ENCODE measurements at regions not wholly inside any gene's neighbourhood (a gene's known extent, or its start where the extent isn't known, plus 50 kb on each side); places are given as distances from the start of the nearest gene placed in this dataset.
A peak's percentile ranks its signal among the peaks of the same experiment; 100 is the strongest.

DNA sequence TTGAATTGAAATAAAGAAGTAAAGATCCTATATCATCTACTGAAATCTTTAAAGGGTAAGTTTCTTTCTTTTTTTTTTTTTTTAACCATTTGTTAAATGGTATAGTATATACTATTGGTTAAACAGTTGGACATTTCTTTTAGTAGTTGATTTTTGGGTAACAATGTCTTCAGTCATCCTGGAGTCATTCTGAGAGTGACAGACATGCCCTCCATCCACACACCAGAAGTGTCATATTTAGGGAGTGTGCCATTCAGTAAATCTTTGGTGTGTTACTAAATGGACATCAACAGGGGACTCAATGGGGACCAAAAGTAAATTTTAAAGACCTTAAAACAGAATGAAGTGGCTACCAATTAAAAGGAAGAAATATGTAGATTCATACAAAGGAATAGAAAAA lies 50.8 kb upstream of the SLC39A10 start:
- no peak for DNase-seq (ENCODE audit: low read depth in 2 of 2)

DNA sequence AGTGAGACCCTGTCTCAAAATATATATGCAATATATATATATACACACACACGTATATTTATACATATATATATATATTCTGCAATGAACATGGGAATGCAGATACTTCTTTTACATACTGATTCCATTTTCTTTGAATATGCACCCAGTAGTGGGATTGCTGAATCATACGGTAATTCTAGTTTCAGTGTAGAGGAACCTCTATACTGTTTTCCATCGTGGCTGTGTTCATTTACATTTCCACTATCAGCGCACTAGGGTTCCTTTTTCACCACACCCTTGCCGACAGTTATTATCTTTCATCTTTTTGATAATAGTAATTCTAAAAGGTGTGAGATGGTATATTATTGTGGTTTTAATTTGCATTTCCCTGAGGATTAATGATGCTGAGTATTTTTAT lies 52.3 kb upstream of the SLC39A10 start:
- DNase-seq (ENCODE audit: low read depth in 2 of 2), result no peak

GRCh38 chr2:195603998-195604397 lies 53.0 kb upstream of the SLC39A10 start:
- no peak for DNase-seq (ENCODE audit: low read depth in 2 of 2)

DNA sequence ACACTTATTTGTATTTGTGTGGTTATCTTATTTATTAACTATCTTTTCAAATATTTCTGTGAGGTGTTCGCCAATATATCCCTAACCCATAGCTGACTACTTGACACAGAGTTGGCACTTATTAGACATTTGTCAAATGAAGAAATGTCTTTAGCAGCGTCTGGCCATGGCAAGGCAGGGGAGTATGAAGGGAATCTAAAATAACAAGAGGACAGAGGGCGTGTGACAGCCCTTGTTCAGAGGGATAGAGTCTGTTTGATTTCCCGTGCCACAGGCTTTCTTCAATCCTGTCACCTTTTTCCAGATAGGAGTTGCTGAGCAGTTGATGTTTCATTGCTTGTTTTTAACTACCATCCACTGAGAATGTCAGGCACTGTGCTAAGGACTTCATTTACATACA lies 53.6 kb upstream of the SLC39A10 start:
- no peak for DNase-seq (ENCODE audit: low read depth in 2 of 2)

DNA sequence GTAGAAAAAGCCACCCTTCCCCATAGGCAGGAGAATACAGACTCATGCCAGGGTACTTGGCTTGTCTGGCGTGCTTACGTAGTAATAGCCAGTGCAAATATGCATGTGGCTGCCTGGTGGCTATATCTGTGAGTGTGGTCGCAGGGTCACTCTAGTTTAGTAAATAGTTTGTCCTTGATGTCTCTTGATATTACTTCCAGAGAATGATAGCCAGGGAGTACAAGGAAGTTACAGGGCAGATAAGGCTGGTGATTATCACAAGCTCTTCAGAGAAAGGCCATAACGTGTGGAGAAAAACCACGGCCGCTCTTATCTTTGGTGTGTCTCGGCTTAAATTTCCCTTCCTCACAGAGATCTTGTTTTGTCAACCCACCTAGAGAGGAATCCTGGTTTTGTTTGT lies 54.3 kb upstream of the SLC39A10 start:
- no peak for DNase-seq (ENCODE audit: low read depth in 2 of 2)

DNA sequence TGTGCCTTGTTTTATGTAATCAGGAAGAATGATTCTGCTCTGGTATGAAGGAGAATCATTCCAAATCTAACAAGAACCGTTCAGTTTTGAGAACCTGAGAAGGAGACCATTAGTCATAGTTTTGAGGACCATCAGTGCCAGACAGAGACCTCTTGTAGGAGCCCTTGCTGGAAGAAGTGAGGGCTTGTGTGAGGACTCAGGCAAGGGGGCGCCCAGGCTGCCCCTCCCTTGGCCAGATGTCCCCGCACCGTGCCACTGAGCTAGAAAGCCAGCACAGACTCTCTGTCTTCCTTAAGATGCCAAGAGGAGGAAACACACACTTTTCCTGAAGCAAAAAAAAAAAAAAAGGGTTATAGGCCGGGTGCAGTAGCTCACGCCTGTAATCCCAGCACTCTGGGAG lies 55.7 kb upstream of the SLC39A10 start:
- DNase-seq (ENCODE audit: low read depth in 2 of 2), result no peak

GRCh38 chr2:195600778-195601177 lies 56.2 kb upstream of the SLC39A10 start:
- no peak for DNase-seq (ENCODE audit: low read depth in 2 of 2)

GRCh38 chr2:195596840-195597239 lies 60.2 kb upstream of the SLC39A10 start:
- no peak for DNase-seq (ENCODE audit: low read depth in 2 of 2)

DNA sequence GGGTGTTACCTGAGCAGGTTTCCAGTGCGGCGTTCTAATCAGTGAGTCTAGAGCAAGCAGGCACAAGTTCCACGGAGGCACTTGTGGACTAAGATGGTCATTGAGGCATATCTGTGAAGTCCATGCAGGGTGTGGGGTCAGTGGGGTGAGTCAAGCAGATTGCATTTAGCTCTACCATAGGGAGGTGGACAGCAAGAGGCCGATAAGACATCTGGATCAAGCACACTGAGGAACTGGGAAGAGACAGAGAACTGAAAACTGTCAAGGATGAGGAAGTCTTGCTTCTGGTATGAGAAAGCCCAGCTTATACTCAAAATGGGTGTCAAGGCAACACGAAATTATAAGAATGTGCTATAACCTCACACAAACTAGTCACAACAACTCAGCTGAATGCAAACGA lies 61.2 kb upstream of the SLC39A10 start:
- no peak for DNase-seq (ENCODE audit: low read depth in 2 of 2)

DNA sequence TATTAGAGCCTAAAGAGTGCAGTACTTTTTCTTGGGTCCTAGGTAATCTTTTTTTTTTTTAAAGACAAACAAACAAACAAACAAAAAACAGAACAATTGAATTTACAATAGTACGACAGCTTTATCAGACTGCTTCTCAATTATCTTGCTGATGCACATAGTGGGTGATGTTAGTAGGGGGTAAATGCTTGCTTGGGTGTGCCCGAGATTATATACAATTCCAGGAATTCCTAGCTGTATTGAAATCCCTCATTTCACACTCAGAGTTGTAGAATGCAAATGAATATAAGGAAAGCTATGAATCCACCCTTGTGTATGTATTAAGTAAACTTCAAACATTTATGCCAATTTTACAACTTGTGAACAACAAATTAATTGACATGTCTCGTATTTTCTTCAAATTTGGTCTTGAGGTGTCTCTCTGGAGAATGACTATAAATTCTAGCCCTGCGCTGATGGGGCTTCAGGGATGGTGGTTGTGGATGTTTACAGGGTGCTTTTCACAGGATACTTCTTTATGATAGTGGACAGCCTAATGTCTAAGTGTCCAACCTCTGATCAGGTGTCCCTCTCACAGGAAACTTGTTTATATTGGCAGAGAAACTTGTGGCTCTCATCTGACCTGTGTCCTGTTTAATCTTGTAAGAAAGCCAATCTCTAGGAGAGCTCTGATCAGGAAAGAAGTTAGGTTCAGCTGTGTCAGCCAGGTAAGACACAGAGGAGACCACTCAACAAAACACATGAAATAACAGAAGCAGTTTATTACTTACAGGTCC lies 61.9 kb upstream of the SLC39A10 start:
- no peak for DNase-seq (ENCODE audit: low read depth in 2 of 2)

DNA sequence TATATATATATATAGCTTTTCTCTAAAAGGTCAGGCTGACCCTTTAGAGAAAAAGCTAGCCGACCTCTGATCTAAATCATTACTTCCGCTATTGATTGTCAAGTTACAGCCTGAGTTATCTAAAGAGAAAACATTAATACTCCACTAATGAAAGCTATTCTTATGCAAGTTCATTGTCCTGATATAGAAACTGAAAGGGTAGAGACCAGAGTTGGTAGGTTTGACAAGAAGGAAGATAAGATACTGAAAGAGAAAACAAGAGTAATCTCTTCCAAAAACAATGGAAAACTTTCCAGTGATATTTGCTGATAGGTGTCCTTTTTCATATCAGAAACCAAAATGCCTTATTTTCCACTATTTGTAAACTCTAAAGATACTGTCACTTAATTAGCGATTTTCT lies 62.8 kb upstream of the SLC39A10 start:
- no peak for DNase-seq (ENCODE audit: low read depth in 2 of 2)

DNA sequence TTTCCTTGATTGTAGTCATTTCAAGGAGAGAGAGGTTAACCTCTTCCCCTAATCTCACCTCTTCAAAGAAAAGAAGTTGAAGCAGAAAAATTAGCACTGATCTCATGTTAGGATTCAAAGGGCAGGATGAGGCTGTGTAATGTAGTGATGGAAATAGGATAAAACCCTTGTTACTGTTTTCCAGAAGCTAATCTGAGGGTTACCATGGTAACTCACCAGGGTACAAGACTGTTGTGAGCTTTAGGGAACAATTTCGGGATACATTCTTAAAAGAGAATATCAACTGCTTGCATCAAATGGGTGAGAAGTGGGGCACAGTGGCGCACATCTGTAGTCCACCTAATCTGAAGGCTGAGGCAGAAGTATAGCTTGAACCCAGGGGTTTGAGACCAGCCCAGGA lies 64.9 kb upstream of the SLC39A10 start:
- no peak for DNase-seq (ENCODE audit: low read depth in 2 of 2)

GRCh38 chr2:195590861-195591205 lies 66.2 kb upstream of the SLC39A10 start:
- no peak for DNase-seq (ENCODE audit: low read depth in 2 of 2)

DNA sequence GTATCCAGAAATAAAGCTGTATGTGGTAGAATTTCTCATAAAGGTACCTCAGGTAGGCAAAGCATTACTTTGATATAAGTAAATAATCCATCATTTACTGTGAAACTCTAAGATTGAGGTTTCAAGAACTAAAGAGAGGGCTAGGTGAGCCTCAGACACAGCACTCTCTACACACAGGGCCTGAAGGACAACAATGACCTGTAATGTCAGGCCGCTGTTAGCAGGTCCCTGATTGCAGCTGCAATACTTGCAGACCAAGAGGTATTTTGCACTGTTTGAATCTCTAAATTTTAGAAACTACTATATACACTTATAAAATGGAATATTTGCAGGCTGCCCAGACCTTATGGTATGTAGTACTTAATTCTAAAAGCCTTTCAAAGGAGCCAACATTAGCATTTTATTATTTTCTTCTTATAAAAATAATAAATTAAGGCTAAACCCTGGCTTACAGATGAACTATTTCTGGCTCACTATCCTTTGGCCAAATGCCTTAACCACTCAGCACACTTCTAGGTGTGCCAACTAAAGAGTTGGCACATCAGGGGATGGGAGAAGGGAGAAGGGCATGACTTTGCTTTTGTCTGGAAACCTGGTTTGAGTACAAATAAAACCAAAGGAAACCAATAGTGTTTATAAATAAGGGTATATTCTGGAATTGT lies 66.7 kb upstream of the SLC39A10 start:
- DNase-seq (ENCODE audit: low read depth in 2 of 2), result no peak

DNA sequence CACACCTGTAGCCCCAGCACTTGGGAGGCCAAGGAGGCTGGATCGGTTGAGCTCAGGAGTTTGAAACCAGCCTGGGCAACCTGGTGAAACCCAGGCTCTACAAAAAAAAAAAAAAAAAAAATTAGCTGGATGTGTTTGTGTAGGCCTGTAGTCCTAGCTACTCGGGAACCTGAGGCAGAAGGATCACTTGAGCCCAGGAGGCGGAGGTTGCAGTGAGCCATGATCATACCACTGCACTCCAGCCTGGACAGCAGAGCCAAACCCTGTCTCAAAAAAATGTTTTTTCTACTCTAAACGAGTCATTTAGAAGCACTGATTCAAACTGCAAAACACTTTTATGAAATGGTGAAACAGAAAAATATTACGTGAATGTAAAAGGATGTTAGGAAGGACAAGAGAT lies 69.1 kb upstream of the SLC39A10 start:
- DNase-seq (ENCODE audit: low read depth in 2 of 2), result no peak

GRCh38 chr2:195586062-195586714 lies 70.8 kb upstream of the SLC39A10 start:
- DNase-seq (ENCODE audit: low read depth in 2 of 2), result no peak

- no peak for DNase-seq (ENCODE audit: low read depth in 2 of 2)
Observed at GRCh38 chr2:195582188-195582587, 74.8 kb upstream of the SLC39A10 start.

DNA sequence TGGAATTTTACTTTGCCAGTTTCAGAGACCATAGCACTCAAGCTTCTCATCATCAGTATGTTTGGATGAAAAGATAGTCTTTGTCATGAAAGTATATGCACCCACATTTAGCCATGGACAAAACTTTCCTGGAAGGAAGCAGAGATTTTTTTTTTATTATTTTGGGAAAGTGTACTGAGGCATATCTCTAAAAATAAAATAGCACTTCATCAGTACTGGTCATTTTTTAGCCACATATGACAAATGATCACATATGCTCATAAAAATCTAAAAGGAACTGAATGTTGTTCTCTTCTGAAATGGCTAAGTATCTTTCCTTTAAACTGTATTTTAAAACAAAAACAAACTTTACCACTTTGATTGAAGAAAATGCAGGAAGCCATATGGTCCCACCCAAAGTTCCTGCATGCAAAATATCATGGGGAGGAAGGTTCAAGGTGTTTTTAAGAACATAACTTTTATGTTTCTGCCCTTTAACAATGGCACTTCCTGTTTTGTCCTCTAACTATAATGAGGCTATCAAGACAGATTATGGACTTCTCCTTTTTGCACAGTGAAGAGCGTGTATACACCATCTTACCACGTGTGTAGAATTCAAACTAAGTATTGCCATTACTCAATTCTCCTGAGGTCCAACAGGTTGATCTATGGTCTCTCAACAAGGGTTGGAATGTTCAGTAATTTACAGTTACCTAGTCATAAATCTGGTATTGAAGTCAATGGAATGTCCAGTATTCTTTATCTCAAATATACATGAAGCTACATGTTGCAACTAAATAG lies 77.1 kb upstream of the SLC39A10 start:
- DNase-seq (ENCODE audit: low read depth in 2 of 2), result peak in 1 of 2 experiments; percentile 31

GRCh38 chr2:195575879-195576401 lies 81.1 kb upstream of the SLC39A10 start:
- DNase-seq (ENCODE audit: low read depth in 2 of 2), result peak; percentile 76 to 78

- DNase-seq (ENCODE audit: low read depth in 2 of 2), result no peak
Observed at GRCh38 chr2:195575016-195575415, 82.0 kb upstream of the SLC39A10 start.

DNA sequence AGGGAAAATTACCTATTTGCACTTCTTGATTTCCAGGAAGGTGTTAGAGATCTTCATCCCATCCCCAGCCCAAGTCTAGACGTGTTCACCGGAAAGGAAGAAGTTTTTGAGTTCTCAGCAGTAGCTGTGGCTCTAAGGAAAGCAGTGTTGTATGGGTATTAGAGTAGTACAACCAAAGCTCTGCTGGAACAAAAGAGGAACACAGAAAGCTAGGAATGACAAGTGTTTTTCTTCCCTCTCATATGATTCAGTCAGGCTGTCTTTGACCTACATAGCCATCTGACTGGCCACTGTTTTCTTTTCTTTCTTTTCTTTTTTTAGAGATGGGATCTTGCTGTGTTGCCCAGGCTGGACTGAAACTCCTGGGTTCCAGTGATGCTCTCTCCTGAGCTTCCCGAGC lies 82.7 kb upstream of the SLC39A10 start:
- DNase-seq (ENCODE audit: low read depth in 2 of 2), result no peak

Measured in fibroblast of skin of left biceps (primary cell).